ENCODE measurements at regions not wholly inside any gene's neighbourhood (a gene's known extent, or its start where the extent isn't known, plus 50 kb on each side); places are given as distances from the start of the nearest gene placed in this dataset.

DNA sequence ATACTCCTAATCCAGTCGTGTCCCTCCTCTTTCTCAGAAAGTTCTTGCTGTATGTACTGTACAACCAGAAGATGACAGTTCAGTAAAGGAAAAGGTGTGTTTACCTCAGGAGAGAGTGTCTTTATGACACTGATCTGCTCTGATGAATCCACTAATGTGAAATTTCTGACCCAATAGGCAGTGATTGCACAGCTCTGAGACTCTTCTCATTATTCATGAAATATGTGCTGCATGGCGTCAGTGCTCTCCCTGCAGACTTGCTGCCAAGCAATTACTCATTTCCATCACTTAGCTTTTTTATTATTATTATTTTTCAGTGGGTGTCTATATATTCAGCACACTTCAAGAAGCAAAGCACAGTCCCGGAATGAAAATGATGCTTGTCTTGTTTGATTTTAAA lies 389.0 kb downstream of the RASEF start:
- no peak for DNase-seq

GRCh38 chr9:82675102-82675501 lies 387.8 kb downstream of the RASEF start:
- DNase-seq, result no peak

- no peak for DNase-seq
Measured at GRCh38 chr9:82675605-82676004, 387.3 kb downstream of the RASEF start.

DNA sequence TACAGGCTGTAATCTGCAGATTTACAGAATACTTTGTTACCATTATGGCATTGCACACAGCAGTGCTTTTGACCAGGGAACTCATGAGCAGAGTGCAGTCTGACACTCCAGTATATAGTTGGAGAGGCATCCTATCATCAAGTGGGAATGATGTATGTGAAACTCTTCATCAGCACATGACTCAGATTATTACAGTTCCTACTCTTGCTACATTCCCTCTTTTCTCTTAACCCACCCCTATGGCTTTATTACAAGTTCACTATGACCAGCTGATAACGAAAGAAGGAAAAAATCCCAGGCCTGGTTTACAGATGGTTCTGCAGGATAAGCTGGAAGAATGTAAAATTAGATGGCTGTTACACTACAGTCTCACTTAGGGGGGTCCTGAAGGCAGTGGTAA lies 385.9 kb downstream of the RASEF start:
- DNase-seq, result no peak

- no peak for DNase-seq
Measured at GRCh38 chr9:82679472-82679871, 383.5 kb downstream of the RASEF start.

GRCh38 chr9:82680179-82680935 lies 382.6 kb downstream of the RASEF start:
- no peak for DNase-seq

- no peak for DNase-seq
Measured at GRCh38 chr9:82681809-82682208, 381.1 kb downstream of the RASEF start.

- no peak for DNase-seq
Measured at GRCh38 chr9:82682431-82682830, 380.5 kb downstream of the RASEF start.

GRCh38 chr9:82695704-82696103 lies 367.2 kb downstream of the RASEF start:
- no peak for DNase-seq

DNA sequence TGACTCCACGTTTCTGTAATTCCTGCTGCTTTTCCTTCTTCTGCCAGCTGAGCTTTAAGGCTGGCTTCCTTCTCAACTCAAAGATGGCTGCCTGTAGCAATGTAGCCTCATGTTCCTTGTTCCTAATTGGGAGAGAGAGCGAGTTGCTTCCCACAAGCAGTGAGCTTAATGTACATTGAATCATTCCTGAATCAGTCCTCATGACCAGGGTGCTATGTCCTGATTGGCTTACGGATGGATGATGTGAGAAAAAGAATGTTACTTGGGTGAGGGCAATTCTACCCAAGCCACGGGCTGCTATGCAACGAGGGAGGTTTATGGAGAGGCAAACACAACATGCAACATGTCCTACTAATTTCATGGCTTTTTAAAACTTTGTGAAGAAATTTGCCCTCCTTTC lies 356.2 kb downstream of the RASEF start:
- no peak for DNase-seq

DNA sequence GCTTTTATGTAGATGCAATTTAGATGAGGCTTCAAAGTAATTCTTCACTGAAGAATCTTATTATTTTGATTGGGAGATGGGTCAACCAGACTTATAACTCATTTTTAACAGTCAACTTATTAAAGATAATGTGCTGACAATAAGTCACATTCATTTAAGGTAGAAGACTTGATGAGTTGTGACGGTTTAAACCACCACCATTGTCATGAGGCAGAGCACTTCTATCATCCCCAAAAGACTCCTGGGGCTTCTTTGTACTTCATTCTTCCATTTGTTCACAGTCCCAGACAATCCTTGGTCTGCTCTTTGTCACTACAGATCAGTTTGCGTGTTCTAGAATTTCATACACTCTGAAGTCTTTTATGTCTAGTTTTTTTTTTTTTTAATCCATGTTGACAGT lies 346.1 kb downstream of the RASEF start:
- no peak for DNase-seq

DNA sequence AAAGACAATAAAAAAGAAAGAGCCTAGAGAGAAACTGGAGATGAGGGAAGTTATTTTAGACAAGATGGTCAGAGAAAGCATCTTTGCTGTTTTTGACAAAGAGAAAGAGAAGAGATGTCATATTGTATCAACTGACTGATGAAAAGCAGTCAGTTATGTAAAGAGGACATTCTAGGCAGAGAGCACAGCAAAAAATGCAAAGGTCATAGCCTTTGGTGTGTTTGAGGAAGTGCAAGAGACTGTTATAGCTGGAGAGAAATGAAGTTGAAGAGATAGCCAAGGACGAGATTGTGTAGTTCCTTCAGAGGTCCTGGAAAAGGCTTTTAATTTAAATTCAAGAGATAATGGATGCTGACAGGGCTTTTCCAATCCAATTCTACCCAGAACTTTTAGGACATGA lies 342.4 kb downstream of the RASEF start:
- no peak for DNase-seq

DNA sequence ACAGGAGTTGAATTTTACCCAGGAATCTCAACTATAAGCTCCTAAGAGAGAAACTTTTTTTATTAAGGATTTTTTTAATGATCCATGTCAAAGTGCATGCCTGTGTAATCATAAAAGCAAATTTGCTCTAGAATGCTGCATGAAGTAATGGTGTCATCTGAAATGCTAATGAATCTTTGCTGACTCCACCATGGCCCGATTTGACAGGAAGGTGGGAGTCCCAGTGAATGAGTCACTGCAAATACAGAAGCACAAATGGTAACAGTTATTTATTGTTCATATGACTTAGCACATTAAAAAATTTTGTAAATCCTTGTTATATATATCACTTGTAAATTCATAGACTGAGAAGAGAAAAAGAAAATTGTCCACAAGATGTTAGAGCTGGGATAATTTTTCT lies 341.3 kb downstream of the RASEF start:
- no peak for DNase-seq

DNA sequence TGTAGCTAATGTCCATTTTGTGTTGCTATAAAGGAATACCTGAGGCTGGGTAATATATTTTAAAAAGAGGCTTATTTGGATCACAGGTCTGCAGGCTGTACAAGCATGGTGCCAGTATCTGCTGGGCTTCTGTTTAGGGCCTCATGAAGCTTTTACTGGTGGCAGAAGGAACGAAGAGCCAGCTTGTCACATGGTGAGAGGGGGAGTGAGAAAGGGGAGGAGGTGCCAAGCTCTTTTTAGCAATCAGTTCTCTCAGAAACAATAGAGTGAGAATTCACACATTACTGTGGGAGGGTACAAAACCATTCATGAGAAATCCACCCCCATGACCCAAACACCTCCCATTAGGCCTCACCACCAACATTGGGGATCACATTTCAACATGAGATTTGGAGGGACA lies 340.9 kb downstream of the RASEF start:
- DNase-seq, result no peak

DNA sequence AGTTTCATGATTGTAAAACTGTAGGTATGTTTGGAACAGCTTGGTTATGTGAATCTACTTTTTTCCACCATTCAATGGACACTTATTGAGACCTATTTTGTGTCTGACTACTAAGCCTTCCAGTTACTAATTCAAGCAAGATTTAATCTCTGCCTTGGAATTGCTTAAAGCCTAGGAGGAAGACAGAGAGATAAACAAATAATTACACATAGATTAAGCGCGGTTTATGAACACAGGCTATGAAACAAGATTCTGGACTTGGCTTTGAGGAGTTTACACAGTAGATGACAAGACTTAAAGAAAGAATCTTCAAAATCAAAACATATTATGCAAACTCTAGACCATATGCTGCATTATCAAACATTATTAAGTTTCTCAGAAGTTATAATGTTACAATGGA lies 340.4 kb downstream of the RASEF start:
- no peak for DNase-seq

DNA sequence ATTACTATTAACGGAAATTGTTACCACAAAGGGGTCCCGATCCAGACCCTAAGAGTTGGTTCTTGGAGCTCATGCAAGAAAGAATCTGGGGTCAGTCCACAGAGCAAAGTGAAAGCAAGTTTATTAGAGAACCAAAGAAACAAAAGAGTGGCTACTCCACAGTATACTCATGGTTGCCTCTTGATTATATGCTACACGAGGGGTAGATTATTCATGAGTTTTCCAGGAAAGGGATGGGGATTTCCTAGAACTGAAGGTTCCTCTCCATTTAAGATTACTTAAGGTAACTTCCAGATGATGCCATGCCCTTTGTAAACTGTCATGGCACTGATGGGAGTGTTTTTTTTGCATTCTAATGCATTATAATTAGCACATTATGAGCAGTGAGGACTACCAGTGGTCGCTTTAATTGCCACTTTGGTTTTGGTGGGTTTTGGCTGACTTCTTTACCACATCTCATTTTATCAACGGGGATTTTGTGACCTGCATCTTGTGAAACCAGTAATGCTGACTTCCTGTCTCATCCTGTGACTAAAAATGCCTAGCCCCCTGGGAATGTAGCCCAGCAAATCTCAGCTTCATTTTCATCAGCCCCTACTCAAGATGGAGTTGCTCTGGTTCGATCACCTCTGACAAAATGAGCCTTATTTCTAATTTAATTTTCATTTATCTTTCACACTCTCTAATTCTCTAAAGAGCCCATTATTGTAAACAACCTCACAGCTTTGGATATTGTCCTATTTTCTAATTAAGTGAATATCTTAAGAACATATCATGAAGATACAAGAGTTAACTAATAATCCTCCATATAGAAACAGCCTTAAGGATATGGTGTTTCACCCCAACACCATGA lies 336.3 kb downstream of the RASEF start:
- no peak for DNase-seq

DNA sequence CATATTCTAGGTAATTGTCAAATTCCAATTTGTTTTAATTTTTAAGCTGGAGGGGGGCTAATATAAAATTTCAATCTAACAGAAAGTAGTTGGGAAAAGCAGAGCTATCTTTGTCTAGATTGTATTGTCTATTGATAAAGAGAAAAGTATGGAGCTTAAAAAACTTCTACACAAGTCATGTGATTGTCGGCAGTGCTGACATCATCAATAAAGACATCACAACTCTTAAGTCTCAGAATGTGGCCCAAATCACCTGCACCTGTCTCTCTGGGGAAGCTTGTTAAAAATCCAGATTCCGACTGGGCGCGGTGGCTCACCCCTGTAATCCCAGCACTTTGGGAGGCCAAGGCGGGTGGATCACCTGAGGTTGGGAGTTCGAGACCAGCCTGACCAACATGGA lies 333.8 kb downstream of the RASEF start:
- DNase-seq, result no peak

DNA sequence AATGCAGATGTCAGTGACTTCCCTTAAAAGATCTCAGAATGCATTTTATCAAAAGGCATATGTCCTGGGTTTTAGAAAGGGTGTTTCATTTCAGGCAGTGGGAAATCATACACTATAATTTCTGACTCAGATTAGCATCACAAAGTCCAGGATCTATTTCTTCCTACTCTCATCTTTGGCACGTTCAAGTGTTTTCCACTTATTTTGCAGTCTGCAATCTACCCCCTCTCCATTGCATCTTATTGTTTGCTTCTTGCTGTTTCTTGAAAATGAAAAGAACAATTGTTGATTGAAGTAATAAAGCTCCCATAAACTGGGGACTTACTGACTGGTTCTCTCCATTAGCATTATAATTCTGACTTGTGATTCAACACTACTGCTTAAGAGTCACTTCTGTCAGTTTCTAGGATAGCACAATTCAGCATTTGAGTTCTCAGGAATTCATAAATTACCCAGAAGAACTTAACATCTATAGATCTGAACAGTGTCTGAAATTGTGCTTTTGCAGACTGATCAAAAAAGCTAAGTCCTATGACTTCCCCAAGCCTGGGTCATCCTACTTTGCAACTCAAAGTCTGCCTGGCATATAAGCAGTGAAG lies 332.9 kb downstream of the RASEF start:
- DNase-seq, result no peak

- DNase-seq, result no peak
Measured at GRCh38 chr9:82732928-82733327, 330.0 kb downstream of the RASEF start.

- no peak for DNase-seq
Measured at GRCh38 chr9:82736126-82736525, 326.8 kb downstream of the RASEF start.

GRCh38 chr9:82736701-82737100 lies 326.2 kb downstream of the RASEF start:
- DNase-seq, result no peak

GRCh38 chr9:82745919-82746318 lies 317.0 kb downstream of the RASEF start:
- DNase-seq, result no peak

- DNase-seq, result no peak
Measured at GRCh38 chr9:82750411-82750913, 312.5 kb downstream of the RASEF start.

GRCh38 chr9:82757924-82758323 lies 305.0 kb downstream of the RASEF start:
- DNase-seq, result no peak

Data from CD4-positive, alpha-beta T cell treated with Interferon gamma for 1 hour (primary cell).